A549 (cell line): ENCODE measurements at regions not wholly inside any gene's neighbourhood (a gene's known extent, or its start where the extent isn't known, plus 50 kb on each side); places are given as distances from the start of the nearest gene placed in this dataset.

Source experiments
- CEBPB ChIP-seq, 2 experiments: fragments of >200 bp in 1 of 2; sonication (Bioruptor Twin) in 1 of 2; formaldehyde crosslinking in 1 of 2; IDR thresholded peaks; 2 replicates each; pipeline ENCODE4 v1.6.1; 2012 to 2016
- EHMT2 ChIP-seq: fragments of 200-600 bp; sonication (generic); IDR thresholded peaks from 2 replicates; pipeline ENCODE4 v1.6.1; 2016; ENCODE audit warnings: antibody characterized with exemption, low read depth, mild to moderate bottlenecking, moderate library complexity
- SMC3 ChIP-seq: fragments of >200 bp; sonication (Bioruptor Twin); formaldehyde crosslinking; IDR thresholded peaks from 3 replicates; pipeline ENCODE4 v1.6.1; 2018; ENCODE audit warnings: inconsistent platforms
- TF ChIP-seq, protein P1 (sequence below): fragments of >200 bp; sonication (Bioruptor Twin); formaldehyde crosslinking; IDR thresholded peaks from 3 replicates; pipeline ENCODE4 v1.5.1; 2016
- TF ChIP-seq, protein P2 (sequence below): fragments of 450-650 bp; IDR thresholded peaks from 2 replicates; pipeline ENCODE4 v1.6.1; 2014; ENCODE audit warnings: antibody characterized with exemption

DNA sequence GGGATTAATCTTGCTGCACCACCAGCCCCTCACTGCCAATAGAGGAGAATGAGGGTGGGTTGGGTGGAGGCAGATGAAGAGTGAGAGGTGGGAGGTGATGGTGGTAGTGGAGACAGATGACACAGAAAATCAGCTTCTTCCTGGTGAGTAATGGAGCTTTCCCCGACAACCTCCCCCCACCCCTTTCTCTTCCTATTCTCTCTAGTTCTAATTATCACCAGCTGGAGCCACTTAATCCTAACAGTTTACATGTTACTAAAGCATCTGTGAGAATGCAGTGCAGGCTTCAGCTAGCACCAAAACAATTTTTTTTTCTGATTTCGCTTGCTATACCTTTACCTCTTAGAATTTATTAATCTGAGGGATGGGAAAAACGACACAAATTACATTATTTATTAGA is 116.1 kb upstream of the DNAJC19 start:
- TF ChIP-seq, protein P1, sequence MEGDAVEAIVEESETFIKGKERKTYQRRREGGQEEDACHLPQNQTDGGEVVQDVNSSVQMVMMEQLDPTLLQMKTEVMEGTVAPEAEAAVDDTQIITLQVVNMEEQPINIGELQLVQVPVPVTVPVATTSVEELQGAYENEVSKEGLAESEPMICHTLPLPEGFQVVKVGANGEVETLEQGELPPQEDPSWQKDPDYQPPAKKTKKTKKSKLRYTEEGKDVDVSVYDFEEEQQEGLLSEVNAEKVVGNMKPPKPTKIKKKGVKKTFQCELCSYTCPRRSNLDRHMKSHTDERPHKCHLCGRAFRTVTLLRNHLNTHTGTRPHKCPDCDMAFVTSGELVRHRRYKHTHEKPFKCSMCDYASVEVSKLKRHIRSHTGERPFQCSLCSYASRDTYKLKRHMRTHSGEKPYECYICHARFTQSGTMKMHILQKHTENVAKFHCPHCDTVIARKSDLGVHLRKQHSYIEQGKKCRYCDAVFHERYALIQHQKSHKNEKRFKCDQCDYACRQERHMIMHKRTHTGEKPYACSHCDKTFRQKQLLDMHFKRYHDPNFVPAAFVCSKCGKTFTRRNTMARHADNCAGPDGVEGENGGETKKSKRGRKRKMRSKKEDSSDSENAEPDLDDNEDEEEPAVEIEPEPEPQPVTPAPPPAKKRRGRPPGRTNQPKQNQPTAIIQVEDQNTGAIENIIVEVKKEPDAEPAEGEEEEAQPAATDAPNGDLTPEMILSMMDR = no peak
- TF ChIP-seq SMC3 = no peak
- TF ChIP-seq, protein P2, sequence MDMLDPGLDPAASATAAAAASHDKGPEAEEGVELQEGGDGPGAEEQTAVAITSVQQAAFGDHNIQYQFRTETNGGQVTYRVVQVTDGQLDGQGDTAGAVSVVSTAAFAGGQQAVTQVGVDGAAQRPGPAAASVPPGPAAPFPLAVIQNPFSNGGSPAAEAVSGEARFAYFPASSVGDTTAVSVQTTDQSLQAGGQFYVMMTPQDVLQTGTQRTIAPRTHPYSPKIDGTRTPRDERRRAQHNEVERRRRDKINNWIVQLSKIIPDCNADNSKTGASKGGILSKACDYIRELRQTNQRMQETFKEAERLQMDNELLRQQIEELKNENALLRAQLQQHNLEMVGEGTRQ = no peak
- no peak for TF ChIP-seq CEBPB (IDR thresholded peaks at IDR 0.05)
- TF ChIP-seq EHMT2 = no peak
